ENCODE measurements at regions not wholly inside any gene's neighbourhood (a gene's known extent, or its start where the extent isn't known, plus 50 kb on each side); places are given as distances from the start of the nearest gene placed in this dataset.

- H3K4me1 Mint-ChIP-seq = peaks cover 5 to 6% of the 10 kb centered on the region in 2 experiments
- no peak for TF ChIP-seq CTCF (conservative IDR thresholded peaks at IDR 0.05)
- no peak overlapping the region for H3K4me3 Mint-ChIP-seq
- Histone ChIP-seq H4K20me1 (ENCODE audit: control insufficient read depth, insufficient read depth, insufficient read length) (no peaks in the 10 kb centered on the region), H3K79me1 (ENCODE audit: insufficient read depth, low read depth, low read length, poor library complexity, severe bottlenecking) (no peaks in the 10 kb centered on the region), H2BK120ac (ENCODE audit: low read depth, low read length, poor library complexity, severe bottlenecking) (no peak overlapping the region), H2BK5ac (ENCODE audit: insufficient read length, low read length) (no peak overlapping the region), H3K4ac (ENCODE audit: low read depth, low read length) (no peak overlapping the region), H3K18ac (ENCODE audit: insufficient read length, low read depth, low read length) (no peak overlapping the region), H3K14ac (ENCODE audit: insufficient read depth, low read length) (no peak overlapping the region), H2BK15ac (ENCODE audit: low read depth, low read length) (no peak overlapping the region), H3K79me2 (ENCODE audit: insufficient read depth, low read length) (no peaks in the 10 kb centered on the region), H4K5ac (ENCODE audit: insufficient read length, low read depth, low read length) (no peak overlapping the region), H2AFZ (ENCODE audit: low read length) (no peak overlapping the region), H3K23me2 (ENCODE audit: insufficient read length, low read depth, low read length, poor library complexity, severe bottlenecking) (no peaks in the 10 kb centered on the region), H4K91ac (ENCODE audit: insufficient read length, low read depth, low read length) (no peak overlapping the region), H3K9ac (ENCODE audit: extremely low read depth, insufficient read length, low read length) (no peak overlapping the region), H3K27me3 (ENCODE audit: insufficient read depth, low read length) (no peaks in the 10 kb centered on the region), H2BK12ac (ENCODE audit: insufficient read length, low read depth, low read length) (no peak overlapping the region), H2BK20ac (ENCODE audit: low read depth, low read length, poor library complexity, severe bottlenecking) (no peak overlapping the region), H3K9me3 (ENCODE audit: control insufficient read depth, low read depth, low read length) (no peaks in the 10 kb centered on the region), H3K4me1 (ENCODE audit: insufficient read depth, low read length) (no peaks in the 10 kb centered on the region), H2AK5ac (ENCODE audit: insufficient read length, low read length) (no peak overlapping the region), H3T11ph (ENCODE audit: low read length) (no peak overlapping the region), H4K8ac (replicated peaks; ENCODE audit: insufficient read length, low read depth, low read length) (no peak overlapping the region), H3K4me2 (ENCODE audit: insufficient read depth, insufficient read length, low read length) (no peak overlapping the region), H3K56ac (ENCODE audit: insufficient read length, low read depth, low read length) (no peak overlapping the region), H3K27ac (ENCODE audit: insufficient read length, low read depth, low read length) (no peak overlapping the region), H3K23ac (ENCODE audit: insufficient read length, low read depth, low read length) (no peak overlapping the region)
- WGBS (ENCODE audit: extremely low coverage, insufficient read length, low lambda C conversion rate) = no CpG with 5 or more reads among the region's 3 CpGs
- peaks cover 0 to 5% (median 0%) of the 10 kb centered on the region in 3 experiments; a peak in 1 of 7 replicates for H3K36me3 Mint-ChIP-seq (ENCODE audit: insufficient read depth in 1 of 3, low read depth in 3 of 3)
- no peaks in the 10 kb centered on the region for H3K27me3 Mint-ChIP-seq (ENCODE audit: low read depth)
- no peak overlapping the region for H3K27ac Mint-ChIP-seq
- no peak for DNase-seq
- peaks cover 2 to 3% of the 10 kb centered on the region in 2 experiments; a peak in 2 of 5 replicates for H3K9me3 Mint-ChIP-seq
Observed at GRCh38 chr13:107743100-107743499, 472.2 kb downstream of the LIG4 start.

Measured in H9 (cell line).